Embryonic facial prominence (tissue), 1 donor: ENCODE measurements at regions not wholly inside any gene's neighbourhood (a gene's known extent, or its start where the extent isn't known, plus 50 kb on each side); places are given as distances from the start of the nearest gene placed in this dataset.
"Not testable (repeated sequence)": the region's sequence is repeated elsewhere in the genome, so short reads cannot be mapped to it uniquely, and the experiment has no call there.

Source experiments
- DNase-seq: peaks from one replicate; pipeline ENCODE4 v3.0.0-alpha.2; 2016; ENCODE audit errors: extremely low spot score

DNA sequence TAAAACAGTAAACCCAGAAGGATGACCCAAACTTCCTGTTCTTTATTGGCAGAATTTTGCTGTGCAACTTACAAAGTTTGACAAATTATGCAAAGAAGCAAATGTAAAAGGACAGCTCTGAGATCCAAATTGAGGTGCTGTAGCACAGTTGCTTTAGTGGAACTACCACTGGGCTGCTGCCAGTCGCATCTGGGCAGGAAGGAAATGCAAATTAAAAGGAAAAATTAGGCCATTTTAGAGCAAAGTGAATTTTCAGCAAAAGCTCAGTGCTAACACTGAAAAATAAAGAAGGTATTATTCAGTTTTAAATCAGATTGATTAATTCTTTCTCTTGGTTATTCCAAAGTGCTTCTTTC is 104.5 kb downstream of the ZMAT3 start:
- DNase-seq: no peak

DNA sequence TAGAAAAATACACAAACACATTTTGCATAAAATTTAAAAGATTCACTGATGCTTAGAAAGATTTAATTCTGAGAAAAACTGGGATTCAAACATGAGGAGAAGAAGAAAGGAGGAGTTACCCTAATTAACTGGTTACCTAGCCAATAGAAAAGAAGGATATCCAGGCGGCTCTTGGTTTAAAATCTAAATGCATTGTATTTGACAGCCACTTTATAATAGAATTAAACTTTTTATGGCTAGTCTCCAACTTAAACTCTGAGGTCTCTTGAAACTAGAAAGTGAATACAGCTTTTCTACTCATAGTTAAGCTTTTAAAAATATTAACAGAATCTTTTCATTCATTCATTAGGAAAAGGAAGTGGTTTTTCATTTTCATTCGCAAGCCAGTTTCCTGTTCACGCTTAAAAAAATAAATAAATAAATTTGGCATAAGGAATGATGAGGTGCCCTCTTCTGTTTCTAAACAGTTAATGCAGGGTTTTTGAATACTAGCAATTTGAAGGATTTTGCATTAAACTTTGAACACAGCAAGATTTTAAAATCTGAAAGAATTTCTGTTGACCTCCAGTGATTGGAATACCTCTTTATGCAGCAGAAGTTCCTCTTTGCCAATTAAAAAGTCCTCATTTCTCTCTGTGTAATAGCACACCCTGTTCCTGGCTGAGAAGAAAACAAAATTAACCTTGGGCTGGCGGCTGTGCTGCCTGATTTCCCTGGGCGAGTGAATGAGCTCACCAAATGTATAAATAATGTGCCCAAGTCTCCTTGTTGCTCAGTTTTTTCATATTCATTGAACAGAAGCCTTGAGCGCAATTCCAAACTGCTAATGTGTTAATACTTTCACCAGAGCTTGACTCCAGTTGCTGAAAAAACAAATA is 105.1 kb downstream of the ZMAT3 start:
- peak; percentile 37 for DNase-seq

DNA sequence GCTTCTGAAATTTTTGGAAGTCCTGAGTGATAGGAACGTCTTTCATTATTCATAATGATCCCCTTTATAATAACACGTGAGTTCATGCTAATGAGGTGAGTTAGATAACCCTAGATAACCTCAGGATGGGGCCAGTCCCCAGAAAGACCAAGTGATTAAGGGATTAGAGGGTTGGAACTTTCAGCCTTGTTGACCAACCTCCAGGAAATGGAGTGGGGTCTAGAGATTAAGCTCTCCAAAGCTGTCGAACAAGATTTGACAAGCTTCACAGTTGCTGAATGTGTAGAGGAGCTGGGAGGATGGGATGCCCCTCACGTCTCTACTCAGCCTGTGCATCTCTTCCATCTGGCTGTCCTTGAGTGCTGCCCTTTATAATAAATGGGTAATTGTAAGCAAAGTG is 107.1 kb downstream of the ZMAT3 start:
- DNase-seq: no peak

GRCh38 chr3:178960918-178961317 is 110.7 kb downstream of the ZMAT3 start:
- no peak for DNase-seq

- DNase-seq: no peak
Measured at GRCh38 chr3:178960181-178960580, 111.4 kb downstream of the ZMAT3 start.

- DNase-seq: no peak
Measured at GRCh38 chr3:178950676-178951075, 120.9 kb downstream of the ZMAT3 start.

DNA sequence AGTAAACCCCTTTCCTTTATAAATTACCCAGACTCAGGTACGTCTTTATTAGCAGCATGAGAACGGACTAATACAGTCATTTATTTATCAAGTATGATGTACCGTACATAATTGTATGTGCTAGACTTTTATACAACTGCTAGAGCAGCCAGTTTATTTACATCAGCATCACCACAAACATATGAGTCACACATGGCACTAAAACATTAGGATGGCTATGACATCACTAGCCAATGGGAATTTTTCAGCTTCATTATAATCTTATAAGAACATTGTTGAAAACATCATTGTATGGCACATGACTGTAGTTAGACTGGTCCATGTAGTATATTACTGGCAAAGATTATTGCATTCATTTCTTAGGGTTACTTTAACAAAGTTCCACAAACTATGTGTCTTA is 121.7 kb downstream of the ZMAT3 start:
- no peak for DNase-seq

- no peak for DNase-seq
Measured at GRCh38 chr3:178948546-178948945, 123.1 kb downstream of the ZMAT3 start.

GRCh38 chr3:178947738-178948137 is 123.9 kb downstream of the ZMAT3 start:
- no peak for DNase-seq

DNA sequence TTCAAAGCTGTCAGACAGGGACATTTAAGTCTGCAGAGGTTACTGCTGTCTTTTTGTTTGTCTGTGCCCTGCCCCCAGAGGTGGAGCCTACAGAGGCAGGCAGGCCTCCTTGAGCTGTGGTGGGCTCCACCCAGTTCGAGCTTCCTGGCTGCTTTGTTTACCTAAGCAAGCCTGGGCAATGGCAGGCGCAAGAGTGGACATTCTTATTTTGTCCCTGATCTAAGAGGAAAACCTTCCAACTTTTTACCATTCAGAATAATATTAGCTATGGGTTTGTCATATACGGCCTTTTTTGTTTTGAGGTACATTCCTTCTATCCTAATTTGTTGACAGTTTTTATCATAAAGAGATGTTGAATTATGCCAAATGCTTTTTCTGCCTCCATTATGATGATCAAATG is 129.3 kb downstream of the ZMAT3 start:
- not testable (repeated sequence) for DNase-seq

DNA sequence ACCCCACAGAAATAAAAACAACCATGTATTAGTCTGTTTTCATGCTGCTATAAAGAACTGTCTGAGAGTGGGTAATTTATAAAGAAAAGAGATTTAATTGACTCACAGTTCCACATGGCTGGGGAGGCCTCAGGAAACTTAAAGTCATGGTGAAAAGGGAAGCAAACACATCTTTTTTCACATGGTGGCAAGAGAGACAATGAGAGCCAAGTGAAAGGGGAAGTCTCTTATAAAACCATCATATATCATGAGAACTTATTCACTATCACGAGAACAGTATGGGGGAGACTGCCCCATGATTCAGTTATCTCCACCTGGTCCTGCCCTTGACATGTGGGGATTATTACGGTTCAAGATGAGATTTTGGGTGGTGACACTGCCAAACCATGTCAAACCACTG is 141.5 kb downstream of the ZMAT3 start:
- DNase-seq: no peak

DNA sequence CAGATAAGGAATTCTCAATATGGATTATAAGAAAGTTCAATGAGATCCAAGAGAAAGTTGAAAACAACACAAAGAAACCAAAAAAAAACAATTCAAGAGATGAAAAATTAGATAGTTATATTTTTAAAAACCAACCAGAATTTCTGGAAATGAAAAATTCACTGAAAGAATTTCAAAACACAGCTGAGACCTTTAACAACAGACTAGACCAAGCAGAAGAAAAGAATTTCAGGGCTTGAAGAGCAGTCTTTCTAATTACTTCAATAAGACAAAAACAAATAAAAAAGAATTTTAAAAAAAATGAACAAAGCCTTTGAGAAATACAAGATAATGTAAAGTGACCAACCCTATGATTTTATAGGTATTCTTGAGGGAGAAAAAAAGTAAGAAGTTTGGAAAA is 155.4 kb downstream of the ZMAT3 start:
- no peak for DNase-seq

DNA sequence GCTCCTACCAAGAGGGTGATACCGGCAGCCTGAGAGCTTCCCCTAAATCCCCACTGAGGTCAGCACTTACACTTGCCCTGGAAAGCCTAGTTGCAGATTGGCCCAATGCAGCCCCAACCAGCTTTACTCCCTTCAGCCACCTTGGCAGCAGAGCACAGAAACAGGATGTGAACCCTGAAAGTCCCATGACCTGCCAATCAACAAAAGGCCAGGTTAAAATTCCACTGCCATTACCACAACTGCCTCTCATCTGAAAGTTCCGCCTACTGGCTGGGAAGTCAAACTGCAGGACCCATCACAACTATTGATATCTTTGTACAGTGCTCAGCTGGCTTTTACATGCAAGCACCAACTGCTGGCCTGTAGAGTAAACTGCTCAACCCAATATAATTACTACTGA is 156.2 kb downstream of the ZMAT3 start:
- DNase-seq: no peak

DNA sequence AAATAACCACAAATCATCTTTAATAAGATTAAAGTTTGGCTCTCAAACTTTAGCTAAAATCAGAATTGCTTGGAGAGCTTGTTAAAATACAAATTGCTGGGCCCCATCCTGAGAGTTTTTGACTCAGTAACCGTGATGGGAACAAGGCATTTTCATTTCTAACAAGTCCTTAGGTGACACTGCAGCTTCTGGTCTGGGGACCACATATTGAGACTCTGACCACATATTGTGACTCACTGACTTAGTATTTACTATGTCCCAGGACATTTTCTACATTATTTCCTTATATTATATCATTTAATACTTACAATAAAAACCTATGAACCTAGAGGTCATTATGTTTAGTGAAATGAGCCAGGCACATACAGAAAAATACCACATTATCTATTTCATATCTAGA is 164.5 kb downstream of the ZMAT3 start:
- no peak for DNase-seq

- no peak for DNase-seq
Measured at GRCh38 chr3:178901204-178901603, 170.4 kb downstream of the ZMAT3 start.

DNA sequence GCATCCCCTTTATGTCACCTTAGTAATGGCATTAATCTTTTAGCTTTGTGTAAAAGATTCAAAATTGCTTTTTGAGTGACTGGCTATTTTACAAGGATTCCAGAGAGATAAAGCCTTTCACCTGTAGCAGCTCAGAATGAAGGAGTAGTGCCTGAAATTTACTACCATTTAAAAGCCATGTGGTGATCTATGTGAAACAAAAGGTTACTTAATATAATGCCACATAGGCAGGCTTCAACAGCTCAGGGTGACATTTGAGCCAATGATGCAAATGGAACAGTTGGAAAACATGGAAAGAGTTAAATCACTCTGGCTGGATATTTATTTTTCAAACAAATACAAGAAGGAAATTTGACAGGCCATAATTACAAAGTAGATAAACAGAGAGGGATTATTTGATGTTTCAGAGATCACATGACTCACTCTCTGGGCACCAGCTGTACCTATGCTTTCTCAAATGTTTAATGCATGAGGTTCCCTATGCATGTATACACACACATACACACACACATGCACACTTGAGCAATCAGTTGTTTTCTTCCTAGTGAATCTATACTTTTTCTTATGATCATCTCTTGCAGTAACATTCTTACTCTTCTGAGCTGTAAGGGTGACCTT is 171.5 kb downstream of the ZMAT3 start:
- no peak for DNase-seq

DNA sequence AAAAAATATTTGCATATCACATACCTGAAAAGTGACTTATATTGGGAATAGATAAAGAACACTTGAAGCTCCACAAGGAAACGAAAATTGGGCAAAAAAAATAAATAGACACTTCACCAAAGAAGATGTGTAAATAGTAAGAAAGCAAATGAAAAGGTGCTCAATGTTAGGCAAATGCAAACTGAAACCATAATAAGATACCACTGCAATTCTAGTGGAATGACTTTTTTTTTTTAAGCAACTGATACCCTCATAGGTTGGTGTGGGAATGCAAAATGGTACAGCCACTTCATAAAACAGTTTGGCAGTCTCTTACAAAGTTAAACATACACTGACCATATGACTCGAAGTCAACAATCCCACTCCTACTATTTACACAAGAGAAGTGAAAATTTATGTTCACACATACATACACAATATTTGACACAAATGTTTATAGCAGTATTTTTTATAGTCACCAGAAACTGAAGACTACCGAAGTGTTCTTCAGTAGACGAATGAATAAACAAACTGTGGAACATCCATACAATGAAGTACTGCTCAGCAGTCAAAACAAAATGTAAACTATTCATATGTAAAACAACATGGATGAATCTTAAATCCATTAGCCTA is 176.3 kb downstream of the ZMAT3 start:
- no peak for DNase-seq
